Activated CD4-positive, CD25-positive, alpha-beta regulatory T cell treated with anti-CD3 and anti-CD28 coated beads, Interleukin-2, amount 50 U/mL, for 16 hours (primary cell): ENCODE measurements at regions not wholly inside any gene's neighbourhood (a gene's known extent, or its start where the extent isn't known, plus 50 kb on each side); places are given as distances from the start of the nearest gene placed in this dataset.

Experiments
- DNase-seq: peaks from one replicate; pipeline ENCODE4 v3.0.0-alpha.2; 2020; ENCODE audit warnings: low read depth, low spot score

- no peak for DNase-seq
Measured at GRCh38 chr14:100658181-100658886, 68.4 kb upstream of the DLK1 start.

DNA sequence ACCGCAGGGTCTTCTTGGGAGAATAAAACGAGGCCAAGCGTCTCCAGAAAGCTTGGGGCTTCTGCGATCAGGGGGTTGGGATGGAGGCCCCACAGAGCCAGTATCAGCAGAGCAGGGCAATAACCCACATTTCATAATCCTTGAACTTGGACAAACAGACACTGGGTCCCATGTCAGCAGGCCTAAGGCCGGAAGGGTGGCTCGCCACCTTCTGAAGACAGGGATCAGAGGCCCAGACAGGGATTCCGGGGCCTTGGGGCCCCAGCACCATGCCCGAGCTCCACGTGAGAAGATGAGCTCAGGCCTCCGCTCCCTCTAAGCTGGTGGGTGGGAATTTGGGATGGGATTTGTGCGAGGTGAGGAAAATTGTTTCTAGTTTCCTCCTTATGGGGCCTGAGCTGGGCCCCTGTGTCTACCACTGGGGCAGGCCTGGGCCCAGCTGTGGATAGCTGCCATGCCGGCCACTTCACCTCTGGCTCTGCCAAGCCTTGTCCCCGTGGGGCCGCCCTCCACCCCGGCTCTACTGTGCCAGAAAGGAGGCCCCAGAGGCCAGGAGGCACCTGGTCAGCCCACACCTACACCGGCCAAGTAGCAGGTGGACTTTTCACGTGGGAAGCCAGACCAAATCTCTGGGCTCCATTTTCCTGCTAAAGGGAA is 67.2 kb upstream of the DLK1 start:
- no peak for DNase-seq

DNA sequence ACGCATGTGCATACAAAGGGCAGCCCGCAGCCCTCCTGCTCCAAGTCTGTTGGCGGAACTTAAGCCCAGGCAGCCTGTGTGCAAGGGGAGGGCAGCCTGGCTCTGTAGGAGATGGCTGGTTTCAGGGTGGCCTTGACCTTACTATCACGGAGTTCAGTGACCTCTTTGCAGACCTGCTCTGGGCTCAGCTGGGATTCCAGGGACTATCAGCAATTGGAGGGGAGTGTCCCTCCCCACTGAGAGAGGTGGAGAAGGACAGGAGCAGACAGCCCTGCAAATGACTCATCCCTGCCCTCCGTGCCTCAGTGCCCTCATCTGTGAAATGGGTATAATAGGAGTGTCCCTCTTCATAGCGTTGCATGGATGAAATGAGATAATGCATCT is 66.2 kb upstream of the DLK1 start:
- no peak for DNase-seq

- no peak for DNase-seq
Measured at GRCh38 chr14:100660882-100661635, 65.6 kb upstream of the DLK1 start.

GRCh38 chr14:100662879-100663760 is 63.6 kb upstream of the DLK1 start:
- peak; percentile 29 for DNase-seq

GRCh38 chr14:100663761-100664052 is 63.0 kb upstream of the DLK1 start:
- no peak for DNase-seq

DNA sequence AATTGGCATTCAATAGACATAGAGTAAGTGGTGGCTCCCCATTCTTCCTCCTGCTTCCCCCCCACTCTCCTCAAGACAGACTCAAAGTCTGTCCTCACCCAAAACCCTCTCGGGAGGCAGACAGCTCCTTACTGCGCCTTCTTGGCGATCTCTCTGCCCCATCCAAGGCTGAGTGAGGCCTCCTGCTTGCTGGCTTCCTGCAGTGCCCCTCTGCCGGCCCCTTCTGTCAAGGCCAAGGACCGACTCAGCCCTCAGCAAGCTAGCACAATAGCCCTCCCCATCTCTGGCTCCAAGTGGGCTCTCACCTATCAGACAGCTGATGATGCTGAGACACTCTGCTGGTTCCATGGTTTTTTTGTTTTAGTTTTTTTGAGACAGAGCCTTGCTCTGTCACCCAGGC is 62.5 kb upstream of the DLK1 start:
- no peak for DNase-seq

DNA sequence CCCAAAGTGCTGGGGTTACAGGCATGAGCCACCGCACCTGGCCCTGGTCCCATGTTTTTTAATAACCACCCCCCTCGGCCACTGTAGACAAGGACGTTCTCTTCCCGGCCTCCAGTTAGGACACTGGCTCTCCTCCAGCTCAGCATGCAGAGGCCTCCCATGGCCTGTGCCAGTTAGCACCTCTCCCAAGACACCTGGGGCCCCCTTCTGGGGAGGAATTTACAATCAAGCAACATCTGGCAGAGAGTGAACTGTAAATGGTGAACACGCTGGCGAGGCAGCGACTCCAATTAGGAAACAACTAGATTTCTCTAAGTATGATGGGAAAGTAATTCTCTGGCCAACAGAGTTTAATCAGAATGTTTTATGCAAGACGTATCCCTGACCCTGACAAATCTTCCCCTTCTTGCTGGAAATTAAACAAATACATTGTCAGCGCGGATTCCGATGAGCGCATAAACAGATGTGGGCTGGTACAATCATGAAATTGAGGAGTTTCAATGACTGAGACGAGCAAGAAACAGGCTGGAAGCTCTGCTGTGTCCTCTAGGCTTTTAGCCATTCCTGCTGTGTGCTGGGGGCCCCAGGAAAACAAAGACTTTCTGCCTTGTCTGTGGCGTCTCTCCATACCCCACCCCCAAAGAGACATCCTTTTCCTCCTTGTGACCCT is 61.7 kb upstream of the DLK1 start:
- no peak for DNase-seq

DNA sequence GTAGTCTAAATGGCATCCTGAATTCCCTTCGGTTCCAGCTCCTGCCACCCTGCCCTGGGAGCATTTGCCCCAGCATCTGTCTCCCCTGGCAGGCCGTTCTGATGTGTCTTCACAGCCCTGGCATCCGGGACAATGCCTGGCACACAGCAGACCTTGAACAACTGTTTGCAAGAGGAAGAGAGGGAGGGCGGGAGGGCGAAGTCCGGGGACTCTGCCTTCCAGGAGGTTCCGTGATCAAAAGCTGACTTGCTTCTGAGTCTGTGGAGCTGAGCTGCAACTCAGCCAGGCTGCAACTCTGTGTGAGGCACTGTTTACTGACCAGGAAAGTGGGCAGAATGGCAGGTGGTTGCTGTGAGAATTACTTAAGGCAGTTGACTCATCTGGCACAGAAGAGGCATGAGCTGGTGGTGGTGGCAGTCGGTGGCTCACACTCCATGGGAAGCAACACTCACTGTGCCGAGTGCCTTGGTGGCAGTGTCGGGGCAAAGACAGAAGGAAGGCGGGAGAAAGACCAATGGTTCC is 61.1 kb upstream of the DLK1 start:
- no peak for DNase-seq

DNA sequence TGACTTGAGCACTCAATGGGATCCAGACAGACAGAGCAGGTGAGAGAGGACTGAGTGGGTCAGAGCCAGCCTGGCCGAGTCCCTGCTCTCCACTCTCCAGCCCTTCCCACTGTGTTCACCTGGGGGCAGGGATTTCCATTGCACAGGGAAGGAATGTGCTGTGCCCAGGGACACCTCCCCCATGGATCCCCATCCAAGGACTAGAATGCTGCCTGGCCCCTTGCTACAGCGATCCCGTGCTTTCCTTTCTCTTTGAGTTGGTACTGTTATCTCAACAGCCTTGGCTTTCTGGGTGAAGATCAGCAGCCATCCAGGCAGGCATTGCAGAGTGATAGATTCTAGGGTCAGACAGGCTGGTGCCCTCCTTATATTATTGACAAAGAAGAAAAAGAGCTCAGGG is 60.3 kb upstream of the DLK1 start:
- no peak for DNase-seq

DNA sequence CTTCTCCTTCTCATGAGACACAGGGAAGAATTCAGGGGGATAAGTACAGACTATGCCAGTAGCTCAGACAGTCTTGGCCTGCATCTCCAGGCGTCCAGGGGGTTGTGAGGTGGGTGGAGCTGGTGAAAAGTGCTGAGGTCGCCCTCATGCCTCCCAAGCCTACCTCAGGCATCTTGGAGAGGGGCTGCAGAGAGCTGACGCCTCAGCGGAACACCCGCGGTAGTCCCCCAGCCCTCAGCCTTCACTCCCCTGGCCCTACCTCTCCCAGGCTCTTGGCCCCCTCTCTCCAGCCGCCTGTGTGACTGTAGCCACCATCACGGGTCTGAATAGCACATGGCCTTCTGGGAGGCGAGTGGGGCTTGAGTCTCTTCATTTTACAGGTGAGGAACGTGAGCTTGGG is 59.8 kb upstream of the DLK1 start:
- DNase-seq, result no peak

GRCh38 chr14:100667656-100668055 is 59.0 kb upstream of the DLK1 start:
- DNase-seq, result no peak

DNA sequence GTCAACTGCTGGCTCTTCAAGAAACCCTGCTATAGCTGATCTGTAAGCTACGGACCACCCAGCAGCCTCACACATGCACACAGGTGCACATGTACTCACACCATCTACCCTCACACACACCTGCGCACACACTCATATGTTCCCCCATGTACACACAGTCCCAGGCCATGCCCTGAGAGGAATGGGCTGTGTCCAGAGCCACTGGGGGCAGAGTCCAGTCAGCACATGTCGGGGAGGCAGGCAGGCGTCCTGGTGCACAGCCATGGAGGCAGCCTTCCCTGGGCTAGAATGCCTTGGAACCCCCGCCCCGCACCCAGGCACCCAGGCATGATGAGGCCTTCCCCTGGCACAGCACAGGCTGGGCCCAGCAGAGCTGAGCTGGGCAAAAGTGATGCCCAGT is 58.3 kb upstream of the DLK1 start:
- DNase-seq, result no peak

DNA sequence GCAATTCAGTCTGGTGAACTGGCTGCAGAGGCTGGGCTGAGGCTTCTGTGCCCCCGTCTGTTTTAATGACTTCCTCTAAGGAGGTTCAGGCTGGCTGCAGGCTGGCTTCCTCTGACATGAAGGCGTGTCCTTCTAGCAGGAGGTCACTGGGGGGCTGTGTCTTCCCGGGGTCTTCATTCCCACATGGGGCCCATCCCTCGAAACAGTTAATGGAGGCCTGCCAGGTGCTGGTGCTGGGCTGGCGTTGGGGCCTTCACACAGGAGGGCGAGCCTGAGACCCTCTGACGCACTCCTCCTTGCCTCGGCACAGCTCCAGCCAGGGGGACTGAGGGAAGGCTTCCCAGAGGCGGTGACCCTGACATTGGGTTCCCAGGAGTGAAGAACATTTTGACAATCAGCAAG is 57.7 kb upstream of the DLK1 start:
- DNase-seq, result no peak

DNA sequence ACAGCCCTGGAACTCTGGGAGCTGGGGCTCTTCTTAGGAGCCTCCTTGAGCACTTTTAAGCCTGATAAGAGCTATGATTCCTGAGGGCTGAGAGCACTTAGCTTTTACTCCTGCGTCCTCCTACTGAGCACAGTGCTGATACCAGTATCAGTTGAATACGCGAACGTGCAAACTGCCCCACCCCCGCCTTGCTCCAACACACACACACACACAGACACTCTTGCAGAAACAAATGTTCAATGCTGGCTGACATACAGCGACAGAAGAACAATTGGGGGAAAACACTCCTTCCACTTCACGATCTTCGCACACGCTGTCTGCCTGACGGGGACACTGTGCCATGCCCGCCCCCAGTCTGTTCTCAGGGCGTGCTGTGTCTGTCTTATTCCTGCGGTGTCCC is 57.2 kb upstream of the DLK1 start:
- no peak for DNase-seq

- no peak for DNase-seq
Measured at GRCh38 chr14:100670017-100670752, 56.5 kb upstream of the DLK1 start.

DNA sequence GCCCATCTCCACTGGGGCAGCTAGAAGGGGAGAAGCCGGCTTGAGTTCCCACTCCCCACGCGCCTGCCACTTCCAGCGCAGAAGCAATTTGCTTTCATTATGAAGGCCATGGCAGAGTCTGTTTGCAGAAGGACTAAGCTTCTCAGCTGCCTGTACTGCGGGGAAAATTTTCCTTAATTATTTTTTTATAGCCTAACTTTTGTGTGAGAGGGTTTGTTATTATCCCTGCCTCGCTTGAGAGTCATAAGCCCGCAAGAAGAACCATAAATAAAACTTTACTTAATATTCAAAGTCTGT is 56.0 kb upstream of the DLK1 start:
- no peak for DNase-seq

DNA sequence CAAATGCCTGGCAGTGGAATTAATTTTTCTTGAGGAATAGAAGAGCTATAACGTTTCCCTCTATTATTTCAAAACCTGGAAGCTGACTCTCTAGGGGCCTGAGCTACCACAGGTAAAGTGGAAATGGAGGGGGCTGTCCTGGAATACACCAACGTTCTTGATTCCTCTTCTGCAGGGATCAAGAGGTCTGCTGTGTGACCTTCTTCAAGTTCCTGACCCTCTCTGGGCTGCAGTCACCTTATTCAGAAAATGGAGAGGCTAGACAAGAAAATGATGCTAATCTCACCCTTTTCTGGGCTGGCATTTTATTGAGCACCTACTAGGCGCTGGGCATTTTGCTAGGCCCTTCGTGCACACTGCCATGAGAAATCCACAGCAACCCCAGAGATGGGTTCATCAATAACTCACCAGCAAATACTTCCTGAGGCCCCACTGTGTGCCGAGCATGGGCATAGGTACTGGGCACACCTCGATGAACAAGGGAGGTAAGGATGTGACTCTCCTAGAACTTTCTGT is 55.2 kb upstream of the DLK1 start:
- no peak for DNase-seq

- DNase-seq, result no peak
Measured at GRCh38 chr14:100671906-100672305, 54.8 kb upstream of the DLK1 start.

DNA sequence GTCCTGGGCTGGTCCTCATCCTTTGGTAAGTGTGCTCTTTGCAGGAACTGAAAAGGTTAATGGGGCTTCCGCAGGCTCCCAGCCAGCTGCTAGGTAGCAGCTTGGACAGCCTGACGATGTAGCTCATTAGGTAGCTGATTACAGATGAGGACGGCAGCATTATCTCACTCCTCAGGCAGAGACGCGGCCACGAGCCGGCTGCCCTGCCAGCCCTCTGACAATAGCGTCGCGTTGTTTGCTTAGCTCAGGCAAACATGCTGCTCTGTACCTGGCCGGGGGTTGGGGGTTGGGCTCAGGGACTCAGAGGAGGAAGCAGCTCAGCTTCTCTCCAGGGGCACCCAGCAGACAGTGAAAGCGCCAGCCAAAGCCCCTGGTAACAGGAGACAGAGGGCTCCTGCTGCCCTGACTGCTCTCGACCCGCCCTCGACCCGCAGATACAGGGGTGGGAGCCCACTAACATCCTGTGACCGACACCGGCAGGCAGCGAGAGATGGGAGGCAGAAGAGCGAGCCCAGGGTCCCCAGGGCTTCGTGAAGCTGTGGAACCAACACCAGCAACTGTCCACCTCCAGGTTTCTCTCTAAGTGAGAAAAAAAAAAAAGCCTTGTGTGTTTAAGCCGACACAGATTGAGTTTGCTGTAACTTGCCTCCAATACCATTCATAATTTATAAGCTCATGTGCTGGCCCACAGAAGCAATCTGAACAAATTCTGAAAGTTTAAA is 53.4 kb upstream of the DLK1 start:
- no peak for DNase-seq
